Transverse colon (tissue), 4 donors: ENCODE measurements at regions not wholly inside any gene's neighbourhood (a gene's known extent, or its start where the extent isn't known, plus 50 kb on each side); places are given as distances from the start of the nearest gene placed in this dataset.

Experiments used
- DNase-seq: peaks from one replicate; pipeline ENCODE4 v3.0.0-alpha.2; 2019
- H3K27ac ChIP-seq, 4 donors: fragments of 200-600 bp; sonication (generic); 2 replicates each; pipeline ENCODE4 v1.5.1; 2016 to 2018; ENCODE audit warnings: inconsistent platforms in 4 of 4
- H3K27me3 ChIP-seq: fragments of 200-600 bp; sonication (generic); 2 replicates; pipeline ENCODE4 v1.5.1; 2017; ENCODE audit warnings: inconsistent platforms
- H3K36me3 ChIP-seq, 4 donors: fragments of 200-600 bp; sonication (generic); 2 replicates each; pipeline ENCODE4 v1.5.1; 2017 to 2019; ENCODE audit warnings: inconsistent platforms in 4 of 4
- H3K4me1 ChIP-seq, 4 donors: fragments of 200-600 bp; sonication (generic); 2 replicates each; pipeline ENCODE4 v1.5.1; 2017 to 2020; ENCODE audit warnings: inconsistent platforms in 4 of 4
- H3K4me3 ChIP-seq, 4 donors: fragments of 200-600 bp; sonication (generic); 1 replicate in 1 of 4; 2 replicates in 3 of 4; pipeline versions ENCODE4 v1.5.1 to v1.6.1; 2017 to 2019; ENCODE audit warnings: inconsistent platforms in 4 of 4
- H3K9me3 ChIP-seq, 2 donors: fragments of 200-600 bp; sonication (generic); 2 replicates each; pipeline ENCODE4 v1.5.1; 2017 to 2019; ENCODE audit warnings: inconsistent platforms in 2 of 2
- CTCF ChIP-seq, 5 experiments: fragments of 200-600 bp in 3 of 5; fragments of 450-650 bp in 2 of 5; sonication (generic) in 3 of 5; IDR thresholded peaks; 1 replicate in 2 of 5; 2 replicates in 3 of 5; pipeline ENCODE4 v1.5.1; 2016 to 2017; ENCODE audit warnings: antibody characterized with exemption in 5 of 5, inconsistent platforms in 3 of 5, mild to moderate bottlenecking in 2 of 5, moderate library complexity in 1 of 5
- EP300 ChIP-seq: sonication (generic); formaldehyde crosslinking; IDR thresholded peaks from one replicate; pipeline ENCODE4 v1.6.1; 2017; ENCODE audit warnings: antibody characterized with exemption, low read depth
- POLR2A ChIP-seq: fragments of 450-650 bp; IDR thresholded peaks from one replicate; pipeline ENCODE4 v1.6.1; 2016; ENCODE audit warnings: antibody characterized with exemption, mild to moderate bottlenecking, moderate library complexity
- POLR2AphosphoS5 ChIP-seq, 3 donors: sonication (generic); formaldehyde crosslinking; IDR thresholded peaks; one replicate each; pipeline ENCODE4 v1.6.1; 2016; ENCODE audit warnings: antibody characterized with exemption in 3 of 3
- WGBS, 2 donors: methylation state at CpG; one replicate each; pipeline ENCODE4 v1.1.5; 2018; ENCODE audit warnings: low coverage in 1 of 2; 5-methylcytosine and 5-hydroxymethylcytosine counted together
- in situ Hi-C, 4 donors: fragments of 200-750 bp; cut with MboI; loops; one replicate each; pipeline versions ENCODE4 v1.15.0 to v1.15.1; 2017; ENCODE audit warnings: low sequenced_read_pairs in 3 of 4, low pct_ligation_motif_present in 1 of 4, low pct_unique_long_range_greater_than_20kb in 1 of 4
- intact Hi-C: fragments of 100-400 bp; cut with DNase I; formaldehyde crosslinking; loops from one replicate; pipeline ENCODE4 v1.15.1; 2023; ENCODE audit warnings: low total_unique reads

- no peaks in the 10 kb centered on the region for H3K4me1 ChIP-seq
- no peaks in the 10 kb centered on the region for H3K9me3 ChIP-seq
- H3K27ac ChIP-seq, result no peak overlapping the region
- in situ Hi-C loops (no loop called here), intact Hi-C loops (no loop called here)
- DNase-seq, result no peak
- no peaks in the 10 kb centered on the region for H3K36me3 ChIP-seq
- TF ChIP-seq EP300 (no peak), POLR2A (no peak), CTCF (IDR thresholded peaks at IDR 0.05) (no peak), POLR2AphosphoS5 (IDR thresholded peaks at IDR 0.05) (no peak)
- peaks cover 8% of the 10 kb centered on the region for H3K27me3 ChIP-seq
- WGBS, 2 donors, result 87 to 91% methylated on average over 7 to 12 of the region's 12 CpGs
- H3K4me3 ChIP-seq, result no peak overlapping the region
Observed at GRCh38 chr11:129620237-129621104, 195.2 kb upstream of the TMEM45B start.

DNA sequence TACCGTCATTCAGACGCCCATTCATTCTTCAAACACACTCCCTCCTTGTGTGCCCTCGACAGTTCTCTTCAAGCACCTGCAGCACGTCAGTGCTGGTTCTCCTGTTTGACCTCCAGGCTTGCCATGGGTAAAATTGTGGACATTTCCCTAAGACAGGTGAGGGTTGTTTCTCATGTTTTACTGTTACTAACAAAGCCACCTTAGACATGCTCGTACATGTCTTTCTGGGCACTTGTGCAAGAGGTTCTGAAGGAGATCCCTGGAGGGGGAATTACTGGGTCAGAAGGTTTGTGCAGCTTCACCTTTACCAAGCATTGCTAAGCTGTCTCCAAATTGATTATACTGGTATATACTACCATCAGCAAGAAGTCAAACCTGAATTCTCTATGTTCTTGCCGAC is 189.7 kb upstream of the TMEM45B start:
- Histone ChIP-seq H3K9me3 (no peaks in the 10 kb centered on the region), H3K27me3 (no peaks in the 10 kb centered on the region), H3K36me3 (no peaks in the 10 kb centered on the region), H3K4me1 (no peaks in the 10 kb centered on the region), H3K27ac (no peak overlapping the region), H3K4me3 (no peak overlapping the region)
- in situ Hi-C loops (no loop called here), intact Hi-C loops (no loop called here)
- 78 to 79% methylated on average over 2 to 6 of the region's 6 CpGs for WGBS, 2 donors
- no peak for TF ChIP-seq CTCF (IDR thresholded peaks at IDR 0.05)
- TF ChIP-seq POLR2AphosphoS5 (IDR thresholded peaks at IDR 0.05), result no peak
- no peak for TF ChIP-seq POLR2A
- TF ChIP-seq EP300, result no peak
- DNase-seq, result no peak

- no peak for DNase-seq
- Histone ChIP-seq H3K27ac (no peak overlapping the region), H3K9me3 (no peaks in the 10 kb centered on the region), H3K36me3 (no peaks in the 10 kb centered on the region), H3K4me1 (no peaks in the 10 kb centered on the region), H3K27me3 (peaks cover 11% of the 10 kb centered on the region), H3K4me3 (no peak overlapping the region)
- intact Hi-C loops (no loop called here), in situ Hi-C loops (no loop called here)
- no peak for TF ChIP-seq POLR2A
- TF ChIP-seq EP300, result no peak
- no peak for TF ChIP-seq POLR2AphosphoS5 (IDR thresholded peaks at IDR 0.05)
- no peak for TF ChIP-seq CTCF (IDR thresholded peaks at IDR 0.05)
- WGBS, 2 donors, result 69 to 87% methylated on average over 2 of the region's 2 CpGs
Observed at GRCh38 chr11:129631201-129631600, 184.4 kb upstream of the TMEM45B start.

DNA sequence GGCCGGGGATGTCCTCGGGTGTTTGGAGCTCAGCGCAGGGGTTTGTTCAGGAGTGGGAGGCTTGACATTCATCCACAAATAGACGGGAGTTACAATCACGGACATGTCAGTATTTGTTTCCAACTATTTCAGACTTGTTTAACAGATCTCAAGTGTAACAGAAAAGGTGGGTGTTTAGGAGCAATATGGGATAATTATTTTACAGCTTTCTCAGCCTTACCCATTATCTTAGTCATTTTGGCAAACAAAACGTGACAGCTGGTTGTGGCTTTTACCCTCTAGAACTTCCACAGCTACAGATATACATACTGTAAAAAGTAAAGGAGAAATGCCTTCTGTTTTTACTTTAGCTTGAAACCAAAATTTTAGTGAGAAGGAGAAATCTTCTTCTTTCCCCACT is 178.7 kb upstream of the TMEM45B start:
- TF ChIP-seq CTCF (IDR thresholded peaks at IDR 0.05), result no peak
- no peak for TF ChIP-seq EP300
- no peak for TF ChIP-seq POLR2AphosphoS5 (IDR thresholded peaks at IDR 0.05)
- no peak for TF ChIP-seq POLR2A
- intact Hi-C loops, result no loop called here
- in situ Hi-C loops, result no loop called here
- H3K4me3 ChIP-seq, result no peak overlapping the region
- 32 to 59% methylated on average over 6 of the region's 6 CpGs for WGBS, 2 donors
- H3K4me1 ChIP-seq, result no peaks in the 10 kb centered on the region
- no peak overlapping the region for H3K27ac ChIP-seq
- no peaks in the 10 kb centered on the region for H3K9me3 ChIP-seq
- H3K27me3 ChIP-seq, result peaks cover 26% of the 10 kb centered on the region
- H3K36me3 ChIP-seq, result no peaks in the 10 kb centered on the region
- DNase-seq, result no peak
